Ecto neural progenitor cell (in vitro differentiated cells): ENCODE measurements at regions not wholly inside any gene's neighbourhood (a gene's known extent, or its start where the extent isn't known, plus 50 kb on each side); places are given as distances from the start of the nearest gene placed in this dataset.
"Not testable (repeated sequence)": the region's sequence is repeated elsewhere in the genome, so short reads cannot be mapped to it uniquely, and the experiment has no call there.

Experiments used
- DNase-seq: peaks from one replicate; pipeline ENCODE4 v3.0.0-alpha.2; 2018; ENCODE audit warnings: low spot score

DNA sequence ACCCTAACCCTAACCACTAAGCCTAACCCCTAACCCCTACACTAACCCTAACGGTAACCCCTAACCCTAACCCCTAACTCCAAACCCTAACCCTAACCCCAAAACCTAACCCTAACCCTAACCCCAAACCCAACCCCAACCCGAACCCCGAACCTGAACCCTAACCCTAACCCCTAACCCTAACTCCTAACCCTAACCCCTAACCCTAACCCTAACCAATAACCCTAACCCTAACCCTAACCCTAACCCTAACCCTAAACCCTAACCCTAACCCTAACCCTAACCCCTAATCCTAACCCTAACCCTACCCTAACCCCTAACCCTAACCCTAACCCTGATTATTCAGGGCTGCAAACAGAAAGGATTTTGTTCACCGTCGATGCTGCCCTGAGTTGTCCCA lies 144.6 kb upstream of the DUSP22 start:
- not testable (repeated sequence) for DNase-seq

DNA sequence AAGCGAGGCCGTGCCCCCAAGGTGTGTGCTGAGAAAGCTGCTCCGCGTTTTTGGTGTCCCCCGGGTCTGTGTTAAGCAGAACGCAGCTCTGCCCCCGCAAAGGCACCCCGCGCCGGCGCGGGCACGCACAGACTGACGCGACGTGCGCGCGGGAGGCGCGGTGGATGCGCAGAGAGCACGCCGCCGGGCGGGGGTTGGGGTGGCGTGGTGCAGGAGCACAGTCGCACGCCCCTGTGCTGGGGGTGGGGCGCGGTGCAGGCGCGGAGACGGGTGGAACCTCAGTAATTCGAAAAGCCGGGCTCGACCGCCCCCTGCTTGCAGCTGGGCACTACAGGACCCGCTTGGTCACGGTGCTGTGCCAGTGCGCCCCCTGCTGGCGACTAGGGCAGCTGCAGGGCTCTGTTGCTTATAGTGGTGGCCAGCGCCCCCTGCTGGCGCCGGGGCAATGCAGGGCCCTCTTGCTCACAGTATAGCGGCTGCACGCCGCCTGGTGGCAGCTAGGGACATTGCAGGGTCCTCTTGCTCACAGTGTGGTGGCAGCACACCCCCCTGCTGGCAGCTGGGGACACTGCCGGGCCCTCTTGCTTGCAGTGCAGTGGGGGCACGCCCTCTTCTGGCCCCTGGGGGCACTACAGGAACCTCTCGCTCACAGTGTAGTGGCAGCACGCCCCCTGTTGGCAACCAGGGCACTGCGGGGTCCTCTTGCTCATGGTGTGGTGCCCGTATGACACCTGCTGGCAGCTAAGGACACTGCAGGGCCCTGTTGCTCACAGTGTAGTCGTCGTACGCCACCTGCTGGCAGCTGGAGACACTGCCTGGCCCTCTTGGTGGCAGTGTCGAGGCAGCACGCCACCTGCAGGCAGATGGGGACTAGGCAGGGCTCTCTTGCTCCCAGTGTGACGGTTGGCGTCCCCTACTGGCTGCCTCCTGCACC lies 144.0 kb upstream of the DUSP22 start:
- DNase-seq: peak; percentile 62

DNA sequence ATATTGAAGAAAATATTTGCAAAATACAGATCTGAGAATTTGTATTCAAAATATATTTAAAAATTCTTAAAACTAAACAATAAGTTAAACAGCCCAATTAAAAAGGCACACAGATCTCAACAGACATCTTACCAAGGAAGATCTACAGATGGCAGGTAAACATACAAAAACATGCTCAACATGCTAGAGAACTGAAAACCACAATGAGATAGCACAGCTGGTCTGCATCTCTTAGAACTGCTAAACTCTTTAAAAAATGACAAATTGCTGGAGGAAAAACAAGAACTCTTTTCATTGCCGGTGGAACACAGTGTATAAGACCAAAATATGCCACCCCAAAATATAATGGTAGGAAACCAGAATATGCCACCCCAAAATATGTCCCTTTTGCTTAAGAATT lies 142.1 kb upstream of the DUSP22 start:
- DNase-seq: not testable (repeated sequence)

DNA sequence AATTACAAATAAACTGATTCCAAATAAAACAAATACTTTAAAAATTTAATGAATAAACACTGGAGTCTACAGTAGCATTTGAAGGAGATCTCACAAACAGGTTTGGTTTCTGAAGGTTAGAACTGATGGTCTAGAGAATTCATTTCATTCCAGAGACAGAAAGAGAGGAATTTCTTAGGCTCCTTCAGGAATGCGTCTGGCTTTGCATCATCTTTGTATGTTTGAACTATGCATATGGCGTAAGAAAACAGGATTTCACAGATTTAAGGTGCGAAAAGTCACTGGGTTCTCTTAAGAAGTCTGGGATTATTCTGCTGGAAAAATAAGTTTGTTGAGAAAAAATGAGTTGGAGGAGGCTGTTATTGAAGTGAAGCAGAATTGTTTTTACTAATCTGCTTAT lies 139.9 kb upstream of the DUSP22 start:
- not testable (repeated sequence) for DNase-seq

DNA sequence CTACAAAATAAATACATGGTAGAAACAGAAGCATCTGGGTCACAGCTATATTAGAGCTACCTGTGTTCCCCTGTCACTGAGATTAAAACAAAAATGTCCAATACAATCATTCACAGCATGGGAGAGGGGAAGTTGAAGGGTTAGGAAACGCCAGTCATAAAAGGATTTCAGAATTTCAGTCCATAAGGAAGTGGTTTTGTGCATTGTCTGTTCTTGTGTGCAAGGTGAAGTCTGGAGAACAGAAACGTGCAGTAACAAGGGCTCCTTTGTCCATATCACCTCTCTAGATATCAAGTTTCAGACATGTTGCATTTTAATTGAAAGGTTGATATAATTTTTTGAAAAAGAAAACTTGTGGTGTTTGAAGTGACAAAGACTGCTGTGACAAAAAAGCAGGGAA lies 139.3 kb upstream of the DUSP22 start:
- not testable (repeated sequence) for DNase-seq

DNA sequence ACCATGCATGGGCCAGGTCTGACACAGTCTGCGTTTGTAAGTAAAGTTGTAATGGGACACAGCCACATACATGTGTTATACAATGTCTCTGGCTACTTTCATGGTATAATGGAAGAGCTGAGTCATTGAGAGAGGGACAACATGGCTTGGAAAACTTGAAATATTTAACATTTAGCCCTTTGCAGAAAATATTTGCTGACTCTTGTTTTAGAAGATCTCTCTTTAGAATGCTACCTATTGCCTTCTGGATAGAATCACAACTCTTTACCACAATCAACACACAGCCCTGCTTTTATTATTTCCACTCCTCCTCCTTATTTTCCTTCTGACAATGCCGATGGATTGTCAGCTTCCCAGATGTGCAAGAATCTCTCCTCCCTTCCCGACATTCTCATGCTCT lies 138.4 kb upstream of the DUSP22 start:
- DNase-seq: not testable (repeated sequence)

DNA sequence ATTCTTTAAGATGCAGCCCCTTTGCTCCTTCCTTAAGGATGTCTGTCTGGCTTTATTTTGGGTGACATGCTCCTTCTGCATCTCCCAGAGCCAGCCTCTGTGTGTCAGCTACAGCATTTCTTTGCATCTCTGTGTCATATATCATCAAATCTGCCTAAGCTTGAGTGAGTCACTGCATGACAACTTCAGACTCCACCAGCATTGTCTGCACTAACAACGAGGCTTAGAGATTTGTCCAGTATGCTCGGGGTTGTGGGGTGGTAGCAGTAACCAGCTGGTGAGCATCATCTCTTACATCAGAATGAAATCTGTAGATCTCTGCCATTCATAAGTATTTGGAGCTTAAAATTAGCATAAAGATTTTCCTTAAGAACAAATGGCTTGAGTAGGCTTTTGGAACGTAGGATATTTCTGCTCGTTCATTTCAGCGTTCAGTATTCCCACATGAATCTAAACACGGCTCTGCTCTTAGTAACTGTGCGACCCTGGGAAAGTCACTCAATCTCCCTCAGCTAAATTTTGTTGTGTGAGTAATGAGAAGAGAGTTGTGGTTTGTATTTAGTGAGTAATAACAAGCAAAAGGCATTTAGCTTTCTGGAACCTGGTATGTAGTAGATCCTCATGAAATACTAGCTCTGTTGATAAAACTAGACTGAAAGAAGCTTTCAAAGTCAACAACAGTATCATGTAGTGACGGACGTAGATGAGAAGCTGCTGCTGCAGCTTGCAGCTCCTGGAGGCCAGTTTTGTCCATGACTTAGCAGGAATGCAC lies 137.8 kb upstream of the DUSP22 start:
- not testable (repeated sequence) for DNase-seq

DNA sequence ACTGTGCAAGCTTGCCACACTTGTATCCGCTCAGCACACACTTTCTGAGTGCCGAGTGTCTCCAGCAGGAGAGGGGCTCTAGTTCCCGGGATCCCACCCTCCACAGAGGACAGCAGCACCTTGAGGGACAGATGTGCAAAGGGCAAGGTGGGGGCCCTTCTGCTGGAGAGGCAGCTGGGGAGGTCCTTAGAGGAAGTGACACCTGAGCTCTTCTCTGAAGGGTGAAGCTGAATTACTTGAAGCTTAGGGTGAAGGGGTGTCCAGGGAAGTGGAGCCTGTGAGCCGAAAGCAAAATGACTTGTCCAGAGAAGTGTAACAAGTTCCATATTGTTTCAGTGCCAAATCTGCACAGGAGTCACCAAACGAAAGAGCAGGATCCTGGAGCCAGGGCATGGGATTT lies 136.3 kb upstream of the DUSP22 start:
- DNase-seq: no peak

DNA sequence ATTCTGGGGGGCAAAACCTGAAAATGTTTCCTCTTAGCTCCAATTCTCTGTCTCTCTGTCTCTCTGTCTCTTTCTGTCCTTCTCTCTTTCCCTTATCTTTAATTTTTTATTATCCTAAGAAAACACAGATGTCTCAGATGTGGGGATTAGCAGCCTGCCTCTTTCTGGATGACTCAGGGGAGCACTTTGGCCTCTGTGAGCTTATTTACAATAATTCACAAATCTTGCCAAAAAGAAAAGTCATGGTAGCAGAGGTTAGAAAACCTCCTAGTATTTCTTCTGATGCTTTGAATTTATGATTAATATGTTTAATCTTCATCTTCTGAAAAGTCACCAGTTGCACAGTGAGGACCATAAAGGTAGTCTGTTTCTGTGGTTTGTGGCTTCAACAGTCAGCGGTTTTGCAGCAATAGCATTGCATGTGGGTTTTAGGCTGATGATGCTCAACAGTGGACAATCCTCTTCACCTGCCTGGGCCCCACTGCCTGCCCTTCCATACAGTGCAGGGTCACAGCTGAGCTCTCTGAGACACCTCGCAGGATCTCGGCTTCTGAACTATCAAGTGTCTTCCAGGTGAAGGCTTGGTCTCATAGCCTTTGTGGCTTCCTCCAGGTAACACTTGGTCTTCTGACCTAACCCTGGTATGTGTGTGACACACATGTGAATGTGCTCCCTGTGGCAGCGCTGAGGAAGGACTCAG lies 135.7 kb upstream of the DUSP22 start:
- DNase-seq: not testable (repeated sequence)

DNA sequence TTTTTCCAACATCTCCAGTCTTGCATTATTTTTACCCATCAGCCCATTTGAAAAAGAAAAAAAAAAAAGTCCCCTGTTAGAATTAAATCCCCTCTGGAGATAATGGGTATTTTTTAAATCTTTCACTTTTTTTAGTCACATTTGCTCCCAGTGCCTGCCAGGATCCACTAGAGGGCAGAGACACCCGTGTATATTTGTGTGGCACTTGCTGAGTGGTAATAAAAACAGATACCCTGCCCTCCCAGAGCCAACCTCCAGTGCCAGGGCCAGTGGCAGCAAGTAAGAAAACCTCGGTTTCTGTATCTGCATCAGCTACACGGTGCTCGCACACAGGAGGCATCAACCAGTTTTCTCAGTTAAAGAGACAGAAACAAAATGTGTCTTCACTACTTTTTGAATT lies 135.1 kb upstream of the DUSP22 start:
- DNase-seq: not testable (repeated sequence)

DNA sequence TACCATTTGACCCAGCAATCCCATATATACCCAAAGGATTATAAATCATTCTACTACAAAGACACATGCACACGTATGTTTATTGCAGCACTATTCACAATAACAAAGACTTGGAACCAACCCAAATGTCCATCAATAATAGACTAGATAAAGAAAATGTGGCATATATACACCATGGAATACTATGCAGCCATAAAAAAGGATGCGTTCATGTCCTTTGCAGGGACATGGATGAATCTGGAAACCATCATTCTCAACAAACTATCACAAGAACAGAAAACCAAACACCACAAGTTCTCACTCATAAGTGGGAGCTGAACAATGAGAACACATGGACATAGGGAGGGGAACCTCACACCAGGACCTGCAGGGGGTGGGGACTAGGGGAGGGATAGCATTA lies 130.6 kb upstream of the DUSP22 start:
- DNase-seq: not testable (repeated sequence)

DNA sequence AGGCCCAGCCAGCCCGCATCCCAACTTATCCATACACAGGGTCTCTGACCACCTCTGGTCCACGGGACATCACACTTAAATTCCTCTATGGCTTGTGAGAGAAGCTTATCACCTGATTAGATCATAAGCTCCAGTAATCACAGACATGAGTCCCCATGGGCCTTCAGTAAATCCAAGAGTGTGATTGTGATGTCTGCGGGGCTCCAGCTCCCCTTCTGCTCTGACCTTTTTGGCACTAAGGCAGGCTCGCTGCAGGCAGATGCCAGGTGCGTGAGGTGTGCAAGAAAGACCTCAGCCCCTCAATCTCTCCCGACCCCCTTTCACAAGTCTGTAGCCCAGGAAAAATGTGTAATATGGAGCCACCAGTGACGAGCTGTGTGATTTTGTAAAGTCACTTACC lies 127.6 kb upstream of the DUSP22 start:
- no peak for DNase-seq

DNA sequence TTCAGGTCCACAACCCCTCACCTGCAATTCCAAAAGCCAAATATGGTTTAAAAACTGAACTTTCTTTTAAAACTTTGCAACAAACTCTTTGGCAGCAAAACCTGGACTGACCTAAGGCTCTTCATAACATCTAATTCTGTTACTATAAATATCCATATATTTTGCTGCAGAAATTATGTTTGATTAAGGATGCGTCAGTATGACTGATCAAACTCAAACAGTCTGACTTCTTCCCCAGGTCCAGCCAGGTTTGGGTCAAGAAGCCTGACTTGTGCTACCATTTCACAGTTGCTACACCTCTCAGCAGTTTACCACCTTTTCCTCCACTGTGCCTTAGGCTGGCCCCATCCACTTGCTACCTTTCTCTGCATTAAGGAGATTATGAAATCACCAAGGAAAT lies 127.0 kb upstream of the DUSP22 start:
- no peak for DNase-seq

DNA sequence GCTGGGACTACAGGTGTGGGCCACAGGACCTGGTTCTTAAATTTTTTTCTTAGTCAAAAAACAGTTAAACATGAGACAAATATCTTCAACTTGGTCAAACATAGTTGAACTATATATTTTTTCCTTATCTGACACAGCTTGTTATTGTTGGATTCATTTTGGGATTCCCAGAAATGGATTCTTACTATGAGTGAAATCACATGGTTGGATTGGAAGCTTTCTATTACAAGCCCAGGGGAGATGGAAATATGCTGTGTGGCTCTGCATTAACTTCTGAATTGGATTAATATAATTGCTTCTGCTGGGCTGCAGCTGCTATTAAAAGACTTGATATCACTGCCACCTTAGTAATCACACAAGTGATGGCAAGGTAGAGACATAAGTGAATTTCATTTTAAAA lies 126.4 kb upstream of the DUSP22 start:
- no peak for DNase-seq

DNA sequence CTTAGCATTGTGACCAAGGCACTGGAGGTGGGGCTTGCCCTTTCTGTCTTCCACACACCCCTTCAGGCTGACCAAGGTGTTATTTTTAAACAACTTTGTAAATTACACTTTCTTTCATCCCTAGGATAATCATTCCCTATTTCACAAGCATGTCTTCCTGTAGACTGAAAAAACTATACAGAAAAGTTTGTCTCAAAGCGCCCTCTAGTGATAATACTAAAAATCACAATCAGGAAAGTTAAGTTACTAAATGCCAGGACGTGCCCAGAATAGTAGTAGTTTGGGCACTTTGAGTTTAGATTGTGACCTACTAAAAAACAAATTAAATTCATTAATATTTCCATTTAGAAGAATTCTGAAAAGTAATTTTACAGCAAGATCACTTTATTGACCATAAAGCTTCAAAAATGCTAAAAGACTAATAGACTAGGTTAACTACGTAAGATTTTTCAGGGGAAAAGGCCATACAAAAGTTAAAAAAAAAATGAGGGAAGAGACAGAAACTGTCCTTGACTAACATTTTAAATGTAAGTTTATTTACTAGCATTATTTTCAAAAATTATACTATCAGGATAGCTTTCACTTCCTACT lies 123.3 kb upstream of the DUSP22 start:
- no peak for DNase-seq

DNA sequence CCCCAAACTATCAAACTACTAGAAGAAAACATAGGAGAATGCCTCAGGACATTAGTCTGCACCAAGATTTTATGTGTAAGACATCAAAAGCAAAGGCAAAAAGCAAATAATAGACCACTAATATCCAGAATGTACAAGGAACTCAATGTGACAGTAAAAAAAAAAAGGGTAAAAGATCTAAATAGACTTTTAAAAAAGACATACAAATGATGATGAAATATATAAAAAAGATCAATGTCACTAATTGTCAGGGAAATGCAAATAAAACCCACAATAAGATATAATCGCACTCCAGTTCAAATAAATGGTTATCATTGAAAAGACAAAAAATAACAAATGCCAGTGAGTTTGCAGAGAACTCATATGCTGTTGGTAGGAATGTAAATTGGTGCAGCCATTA lies 118.3 kb upstream of the DUSP22 start:
- DNase-seq: no peak

DNA sequence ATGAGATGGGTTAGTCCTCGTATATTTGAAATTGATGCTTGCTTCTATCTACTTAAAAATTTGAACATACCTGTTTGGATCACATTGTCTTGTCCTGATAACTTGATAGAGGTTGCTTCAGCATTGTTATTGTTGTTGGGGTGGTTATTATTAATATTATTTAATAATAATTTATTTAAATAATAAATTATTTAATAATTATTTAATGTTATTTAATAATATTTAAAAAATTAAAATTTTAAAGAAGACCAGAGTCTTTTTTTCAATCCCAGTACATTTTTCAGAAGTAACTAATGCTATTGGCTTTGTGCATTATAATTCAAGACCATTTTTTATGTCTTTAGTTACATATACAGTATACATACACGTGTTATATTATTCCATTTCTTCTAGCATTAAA lies 116.6 kb upstream of the DUSP22 start:
- no peak for DNase-seq

DNA sequence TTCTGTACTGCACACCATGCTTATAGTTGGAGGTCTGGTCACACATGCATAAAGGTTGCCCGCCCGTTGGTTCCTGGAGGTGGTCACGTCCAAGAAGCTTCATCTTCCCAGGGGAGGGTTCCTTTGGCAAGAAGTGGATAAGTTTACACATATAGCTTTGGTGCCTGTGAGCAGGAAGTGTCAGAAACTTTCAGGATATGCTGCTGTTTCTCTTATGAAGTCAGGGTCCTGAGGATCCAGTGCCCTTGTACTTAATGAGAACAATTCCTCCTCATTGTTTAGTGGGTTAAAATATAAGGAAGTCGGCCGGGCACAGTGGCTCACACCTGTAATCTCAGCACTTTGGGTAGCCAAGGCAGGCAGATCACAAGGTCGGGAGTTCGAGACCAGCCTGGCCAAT lies 115.5 kb upstream of the DUSP22 start:
- no peak for DNase-seq

DNA sequence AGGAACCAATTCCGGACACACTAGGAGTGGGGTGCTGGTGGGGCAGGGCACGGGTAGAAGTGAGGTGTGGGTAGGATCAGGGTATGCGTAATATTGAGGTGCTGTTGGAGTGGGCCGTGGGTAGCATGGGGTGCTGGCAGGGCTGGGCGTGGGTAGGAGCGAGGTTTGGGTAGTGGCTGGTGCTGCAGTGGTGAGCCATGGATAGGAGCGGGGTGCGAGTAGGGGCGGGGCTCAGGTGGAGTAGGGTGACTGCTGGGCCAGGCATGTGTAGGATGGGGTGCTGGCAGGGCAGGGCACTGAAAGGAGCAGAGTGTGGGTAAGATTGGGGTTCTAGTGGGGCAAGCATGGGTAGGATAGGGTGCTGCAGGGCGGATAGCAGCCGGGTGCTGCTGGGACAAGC lies 114.2 kb upstream of the DUSP22 start:
- no peak for DNase-seq

DNA sequence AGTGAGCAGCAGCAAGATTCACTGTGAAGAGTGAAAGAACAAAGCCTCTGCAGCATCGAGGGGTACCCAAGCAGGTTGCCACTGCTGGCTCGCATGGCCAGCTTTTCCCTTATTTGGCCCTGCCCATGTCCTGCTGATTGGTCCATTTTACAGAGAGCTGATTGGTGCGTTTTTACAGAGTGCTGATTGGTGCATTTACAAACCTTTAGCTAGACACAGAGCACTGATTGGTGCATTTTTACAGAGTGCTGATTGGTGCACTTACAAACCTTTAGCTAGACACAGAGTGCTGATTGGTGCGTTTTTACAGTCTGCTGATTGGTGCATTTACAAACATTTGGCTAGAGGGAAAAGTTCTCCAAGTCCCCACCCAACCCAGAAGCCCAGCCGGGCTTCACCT lies 113.4 kb upstream of the DUSP22 start:
- DNase-seq: not testable (repeated sequence)

DNA sequence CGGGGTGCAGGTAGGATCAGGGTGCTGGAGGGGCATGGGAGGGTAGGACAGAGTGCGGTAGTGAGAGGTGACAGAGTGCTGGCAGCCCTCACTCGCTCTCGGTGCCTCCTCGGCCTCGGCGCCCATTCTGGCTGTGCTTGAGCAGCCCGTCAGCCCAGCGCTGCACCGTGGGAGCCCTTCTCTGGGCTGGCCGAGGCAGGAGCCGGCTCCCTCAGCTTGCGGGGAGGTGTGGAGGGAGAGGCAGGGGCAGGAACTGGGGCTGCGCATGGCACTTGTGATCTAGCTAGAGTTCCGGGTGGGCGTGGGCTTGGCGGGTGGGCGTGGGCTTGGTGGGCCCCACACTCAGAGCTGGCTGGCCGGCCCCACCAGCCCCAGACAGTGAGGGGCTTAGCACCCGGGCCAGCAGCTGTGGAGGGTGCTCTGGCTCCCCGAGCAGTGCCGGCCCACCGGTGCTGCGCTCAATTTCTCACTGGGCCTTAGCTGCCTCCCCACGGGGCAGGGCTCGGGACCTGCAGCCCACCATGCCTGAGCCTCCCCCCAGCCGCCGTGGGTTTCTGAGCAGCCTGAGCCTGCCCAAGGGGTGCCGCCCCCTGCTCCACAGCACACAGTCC lies 112.8 kb upstream of the DUSP22 start:
- no peak for DNase-seq
